Neural progenitor cell (in vitro differentiated cells): ENCODE measurements at regions not wholly inside any gene's neighbourhood (a gene's known extent, or its start where the extent isn't known, plus 50 kb on each side); places are given as distances from the start of the nearest gene placed in this dataset.

ENCODE experiments used
- DNase-seq: peaks from one replicate; pipeline ENCODE4 v3.0.0-alpha.2; 2016; ENCODE audit warnings: low spot score
- H2AFZ ChIP-seq: fragments of 200-600 bp; sonication (generic); replicated peaks from 2 replicates; pipeline ENCODE4 v1.6.1; 2016; ENCODE audit warnings: antibody characterized with exemption
- H3F3A ChIP-seq: fragments of 200-600 bp; sonication (generic); 2 replicates; pipeline ENCODE4 v1.6.1; 2016; ENCODE audit warnings: antibody characterized with exemption, low read depth
- H3K27ac ChIP-seq: fragments of 200-600 bp; sonication (generic); 2 replicates; pipeline ENCODE4 v1.5.1; 2016; ENCODE audit warnings: mild to moderate bottlenecking
- H3K27me3 ChIP-seq: fragments of 200-600 bp; sonication (generic); 2 replicates; pipeline ENCODE4 v1.6.1; 2016; ENCODE audit warnings: mild to moderate bottlenecking, moderate library complexity
- H3K36me3 ChIP-seq: fragments of 200-600 bp; sonication (generic); 2 replicates; pipeline ENCODE4 v1.5.1; 2016
- H3K4me1 ChIP-seq: fragments of 200-600 bp; sonication (generic); 2 replicates; pipeline ENCODE4 v1.6.1; 2016; ENCODE audit warnings: mixed run types
- H3K4me2 ChIP-seq: fragments of 200-600 bp; sonication (generic); 2 replicates; pipeline ENCODE4 v1.6.1; 2016
- H3K4me3 ChIP-seq: fragments of 200-600 bp; sonication (generic); 2 replicates; pipeline ENCODE4 v1.5.1; 2016
- H3K79me2 ChIP-seq: fragments of 200-600 bp; sonication (generic); 2 replicates; pipeline ENCODE4 v1.6.1; 2016; ENCODE audit warnings: low read depth
- H3K9ac ChIP-seq: fragments of 200-600 bp; sonication (generic); 2 replicates; pipeline ENCODE4 v1.6.1; 2016
- H3K9me3 ChIP-seq: fragments of 200-600 bp; sonication (generic); 2 replicates; pipeline ENCODE4 v1.5.1; 2016; ENCODE audit warnings: low read depth
- H4K20me1 ChIP-seq: fragments of 200-600 bp; sonication (generic); 2 replicates; pipeline ENCODE4 v1.6.1; 2016; ENCODE audit warnings: low read depth
- H3K27ac Mint-ChIP-seq: 3 replicates; pipeline ENCODE4 v1.8.0; 2021; ENCODE audit warnings: mixed read lengths
- H3K27me3 Mint-ChIP-seq: 2 replicates; pipeline ENCODE4 v1.8.0; 2022; ENCODE audit warnings: low read depth, mild to moderate bottlenecking, inconsistent platforms, moderate library complexity, mixed read lengths; ENCODE audit not compliant: insufficient read depth
- H3K36me3 Mint-ChIP-seq: 3 replicates; pipeline ENCODE4 v1.8.0; 2021; ENCODE audit warnings: mixed read lengths
- H3K4me1 Mint-ChIP-seq: 3 replicates; pipeline ENCODE4 v1.8.0; 2021; ENCODE audit warnings: mixed read lengths
- H3K4me3 Mint-ChIP-seq: 3 replicates; pipeline ENCODE4 v1.8.0; 2021; ENCODE audit warnings: mild to moderate bottlenecking, moderate library complexity, mixed read lengths
- H3K9me3 Mint-ChIP-seq: 3 replicates; pipeline ENCODE4 v1.8.0; 2020; ENCODE audit warnings: mixed read lengths
- CTCF ChIP-seq: fragments of 200-600 bp; sonication (generic); IDR thresholded peaks from 2 replicates; pipeline ENCODE4 v1.5.1; 2017; ENCODE audit warnings: antibody characterized with exemption, mild to moderate bottlenecking
- EZH2 ChIP-seq: fragments of 200-600 bp; sonication (generic); IDR thresholded peaks from 2 replicates; pipeline ENCODE4 v1.6.1; 2017; ENCODE audit warnings: antibody characterized with exemption, mild to moderate bottlenecking, moderate library complexity
- EZH2phosphoT487 ChIP-seq: fragments of 200-600 bp; sonication (generic); IDR thresholded peaks from 2 replicates; pipeline ENCODE4 v1.6.1; 2017; ENCODE audit warnings: antibody characterized with exemption

DNA sequence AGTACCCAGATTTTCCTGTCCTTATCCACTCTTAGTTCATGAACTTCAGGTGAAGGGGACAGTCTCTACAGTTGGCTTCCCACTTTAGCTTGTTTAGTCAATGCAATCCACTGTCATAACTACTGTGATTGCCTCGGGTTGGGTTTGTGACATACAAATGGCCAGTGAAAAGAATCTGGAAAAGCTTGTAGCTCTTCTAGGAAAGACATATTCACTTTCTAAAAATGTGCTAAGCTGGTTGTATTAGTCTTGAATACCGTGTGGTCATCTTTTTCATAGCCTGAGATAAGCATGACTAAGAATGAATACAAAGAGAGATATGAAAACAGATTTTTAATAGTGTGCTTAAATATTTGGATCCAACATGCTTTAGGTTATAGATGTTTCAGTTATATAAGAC lies 1443.5 kb upstream of the IGFBP7 start:
- TF ChIP-seq CTCF = no peak
- no peak for TF ChIP-seq EZH2
- TF ChIP-seq EZH2phosphoT487 = no peak
- DNase-seq = no peak
- no peak overlapping the region for H3K27ac ChIP-seq
- no peaks in the 10 kb centered on the region for H4K20me1 ChIP-seq
- H2AFZ ChIP-seq = no peak overlapping the region
- H3K27ac Mint-ChIP-seq = no peak overlapping the region
- no peaks in the 10 kb centered on the region for H3F3A ChIP-seq
- H3K27me3 ChIP-seq = no peaks in the 10 kb centered on the region
- no peaks in the 10 kb centered on the region for H3K9me3 ChIP-seq
- H3K9ac ChIP-seq = no peak overlapping the region
- H3K4me1 Mint-ChIP-seq = no peaks in the 10 kb centered on the region
- H3K79me2 ChIP-seq = no peaks in the 10 kb centered on the region
- no peak overlapping the region for H3K4me2 ChIP-seq
- no peaks in the 10 kb centered on the region for H3K4me1 ChIP-seq
- H3K4me3 ChIP-seq = no peak overlapping the region
- H3K4me3 Mint-ChIP-seq = no peak overlapping the region
- H3K36me3 Mint-ChIP-seq = no peaks in the 10 kb centered on the region
- H3K36me3 ChIP-seq = no peaks in the 10 kb centered on the region
- H3K27me3 Mint-ChIP-seq = peaks cover 3% of the 10 kb centered on the region
- H3K9me3 Mint-ChIP-seq = no peaks in the 10 kb centered on the region

- H2AFZ ChIP-seq = no peak overlapping the region
Observed at GRCh38 chr4:58553031-58553430, 1442.8 kb upstream of the IGFBP7 start.

GRCh38 chr4:58551676-58552075 lies 1441.5 kb upstream of the IGFBP7 start:
- no peak overlapping the region for H3K4me2 ChIP-seq

More at GRCh38 chr4:58553031-58553430, 1442.8 kb upstream of the IGFBP7 start:
- Histone ChIP-seq H3K4me3 (no peak overlapping the region), H3F3A (no peaks in the 10 kb centered on the region), H3K9me3 (no peaks in the 10 kb centered on the region), H3K79me2 (no peaks in the 10 kb centered on the region), H3K9ac (no peak overlapping the region), H3K4me1 (no peaks in the 10 kb centered on the region), H3K27ac (no peak overlapping the region), H3K4me2 (no peak overlapping the region), H3K27me3 (no peaks in the 10 kb centered on the region), H4K20me1 (no peaks in the 10 kb centered on the region), H3K36me3 (no peaks in the 10 kb centered on the region)
- Mint-ChIP-seq H3K27me3 (peaks cover 3% of the 10 kb centered on the region), H3K4me3 (no peak overlapping the region), H3K4me1 (no peaks in the 10 kb centered on the region), H3K27ac (no peak overlapping the region), H3K9me3 (no peaks in the 10 kb centered on the region), H3K36me3 (no peaks in the 10 kb centered on the region)
- TF ChIP-seq CTCF (no peak), EZH2 (no peak), EZH2phosphoT487 (no peak)
- no peak for DNase-seq

More at GRCh38 chr4:58551676-58552075, 1441.5 kb upstream of the IGFBP7 start:
- TF ChIP-seq EZH2 (no peak), CTCF (no peak), EZH2phosphoT487 (no peak)
- no peaks in the 10 kb centered on the region for H3K9me3 ChIP-seq
- H3K4me3 Mint-ChIP-seq = no peak overlapping the region
- H3K9me3 Mint-ChIP-seq = no peaks in the 10 kb centered on the region
- no peak overlapping the region for H3K9ac ChIP-seq
- peaks cover 2% of the 10 kb centered on the region for H3K27me3 Mint-ChIP-seq
- H2AFZ ChIP-seq = no peak overlapping the region
- H3K36me3 ChIP-seq = no peaks in the 10 kb centered on the region
- no peak overlapping the region for H3K4me3 ChIP-seq
- no peaks in the 10 kb centered on the region for H3K4me1 ChIP-seq
- H3F3A ChIP-seq = no peaks in the 10 kb centered on the region
- H3K4me1 Mint-ChIP-seq = no peaks in the 10 kb centered on the region
- H3K36me3 Mint-ChIP-seq = no peaks in the 10 kb centered on the region
- H3K79me2 ChIP-seq = no peaks in the 10 kb centered on the region
- H4K20me1 ChIP-seq = no peaks in the 10 kb centered on the region
- H3K27ac Mint-ChIP-seq = no peak overlapping the region
- H3K27me3 ChIP-seq = no peaks in the 10 kb centered on the region
- H3K27ac ChIP-seq = no peak overlapping the region
- no peak for DNase-seq
